Peyer's patch (tissue), 4 donors: ENCODE measurements at regions not wholly inside any gene's neighbourhood (a gene's known extent, or its start where the extent isn't known, plus 50 kb on each side); places are given as distances from the start of the nearest gene placed in this dataset.

Experiments
- POLR2A ChIP-seq, 2 donors: fragments of 450-650 bp; IDR thresholded peaks; one replicate each; pipeline ENCODE4 v1.5.1; 2017; ENCODE audit warnings: antibody characterized with exemption in 2 of 2, mild to moderate bottlenecking in 2 of 2, moderate library complexity in 2 of 2
- TF ChIP-seq, protein P1 (sequence below), 6 experiments: fragments of 450-650 bp in 4 of 6; fragments of 200-600 bp in 2 of 6; sonication (generic) in 1 of 6; IDR thresholded peaks; one replicate each; pipeline ENCODE4 v1.5.1; 2017 to 2019; ENCODE audit warnings: antibody characterized with exemption in 6 of 6, mild to moderate bottlenecking in 3 of 6, moderate library complexity in 1 of 6

DNA sequence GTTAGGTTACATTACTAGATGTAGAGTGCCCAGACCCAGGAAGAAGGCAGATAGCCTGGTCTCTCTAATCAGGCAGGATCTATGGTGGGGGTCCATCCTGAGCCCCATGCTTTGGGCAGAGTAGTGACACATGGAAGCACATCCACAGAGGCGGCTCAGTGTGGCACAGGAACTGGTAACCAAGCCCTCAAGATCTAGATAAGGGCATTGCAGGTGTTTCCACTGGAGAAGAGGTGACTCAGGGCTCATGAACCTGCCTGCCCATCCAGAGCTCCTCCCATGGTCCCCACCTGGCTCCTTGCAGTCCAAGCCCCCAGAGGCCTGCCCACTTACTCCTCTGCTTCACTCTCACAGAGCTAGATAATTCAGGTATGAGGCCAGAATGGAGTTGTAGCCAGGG lies 62.0 kb upstream of the TMEM132E start:
- TF ChIP-seq, protein P1, sequence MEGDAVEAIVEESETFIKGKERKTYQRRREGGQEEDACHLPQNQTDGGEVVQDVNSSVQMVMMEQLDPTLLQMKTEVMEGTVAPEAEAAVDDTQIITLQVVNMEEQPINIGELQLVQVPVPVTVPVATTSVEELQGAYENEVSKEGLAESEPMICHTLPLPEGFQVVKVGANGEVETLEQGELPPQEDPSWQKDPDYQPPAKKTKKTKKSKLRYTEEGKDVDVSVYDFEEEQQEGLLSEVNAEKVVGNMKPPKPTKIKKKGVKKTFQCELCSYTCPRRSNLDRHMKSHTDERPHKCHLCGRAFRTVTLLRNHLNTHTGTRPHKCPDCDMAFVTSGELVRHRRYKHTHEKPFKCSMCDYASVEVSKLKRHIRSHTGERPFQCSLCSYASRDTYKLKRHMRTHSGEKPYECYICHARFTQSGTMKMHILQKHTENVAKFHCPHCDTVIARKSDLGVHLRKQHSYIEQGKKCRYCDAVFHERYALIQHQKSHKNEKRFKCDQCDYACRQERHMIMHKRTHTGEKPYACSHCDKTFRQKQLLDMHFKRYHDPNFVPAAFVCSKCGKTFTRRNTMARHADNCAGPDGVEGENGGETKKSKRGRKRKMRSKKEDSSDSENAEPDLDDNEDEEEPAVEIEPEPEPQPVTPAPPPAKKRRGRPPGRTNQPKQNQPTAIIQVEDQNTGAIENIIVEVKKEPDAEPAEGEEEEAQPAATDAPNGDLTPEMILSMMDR (IDR thresholded peaks at IDR 0.05) = no peak
- no peak for TF ChIP-seq POLR2A (IDR thresholded peaks at IDR 0.05)
